Thoracic aorta (tissue), 2 donors: ENCODE measurements at regions not wholly inside any gene's neighbourhood (a gene's known extent, or its start where the extent isn't known, plus 50 kb on each side); places are given as distances from the start of the nearest gene placed in this dataset.
"Not testable (repeated sequence)": the region's sequence is repeated elsewhere in the genome, so short reads cannot be mapped to it uniquely, and the experiment has no call there.

Source experiments
- ATAC-seq: fragments of 150-250 bp; one replicate; pipeline ENCODE4 v1.8.0; 2017; ENCODE audit warnings: low read depth; ENCODE audit not compliant: insufficient number of reproducible peaks, low FRiP score
- DNase-seq: peaks from one replicate; pipeline ENCODE4 v3.0.0-alpha.2; 2020; ENCODE audit warnings: low spot score
- H3K27ac ChIP-seq, 2 donors: fragments of 200-600 bp; sonication (generic); 1 replicate in 1 of 2; 2 replicates in 1 of 2; pipeline ENCODE4 v1.5.1; 2016; ENCODE audit warnings: mild to moderate bottlenecking in 2 of 2, moderate library complexity in 2 of 2
- H3K27me3 ChIP-seq: fragments of 200-600 bp; sonication (generic); replicated peaks from 2 replicates; pipeline ENCODE4 v1.6.0; 2016; ENCODE audit warnings: mild to moderate bottlenecking; ENCODE audit not compliant: insufficient read depth
- H3K36me3 ChIP-seq: fragments of 200-600 bp; sonication (generic); one replicate; pipeline ENCODE4 v1.5.1; 2016
- H3K4me1 ChIP-seq, 2 donors: fragments of 200-600 bp; sonication (generic); 1 replicate in 1 of 2; 2 replicates in 1 of 2; pipeline versions ENCODE4 v1.5.1 to v1.6.0; 2016; ENCODE audit warnings: low read depth in 2 of 2, mild to moderate bottlenecking in 1 of 2; ENCODE audit not compliant: control insufficient read depth in 1 of 2
- H3K4me3 ChIP-seq: fragments of 200-600 bp; sonication (generic); 2 replicates; pipeline ENCODE4 v1.5.1; 2016; ENCODE audit warnings: mild to moderate bottlenecking
- H3K9me3 ChIP-seq: fragments of 200-600 bp; sonication (generic); 2 replicates; pipeline ENCODE4 v1.5.1; 2016
- TF ChIP-seq, protein P1 (sequence below): fragments of 200-600 bp; sonication (generic); IDR thresholded peaks from one replicate; pipeline ENCODE4 v1.5.1; 2019; ENCODE audit warnings: antibody characterized with exemption

DNA sequence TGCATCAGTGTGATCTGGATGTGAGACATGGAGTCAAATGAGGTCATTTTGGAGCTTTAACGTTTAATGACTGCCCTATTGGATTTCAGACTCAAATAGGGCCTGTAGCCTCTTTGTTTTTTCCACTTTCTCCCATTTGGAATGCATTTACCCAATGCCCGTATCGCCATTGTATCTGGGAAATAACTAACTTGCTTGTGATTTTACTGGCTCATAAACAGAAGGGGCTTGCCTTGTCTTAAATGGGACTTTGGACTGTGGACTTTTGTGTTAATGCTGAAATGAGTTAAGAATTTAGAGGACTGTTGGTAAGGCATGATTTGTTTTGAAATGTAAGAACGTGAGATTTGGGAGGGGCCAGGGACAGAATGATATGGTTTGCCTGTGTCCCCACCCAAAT lies 494.6 kb downstream of the CHSY3 start:
- H3K9me3 ChIP-seq, result no peaks in the 10 kb centered on the region
- no peak overlapping the region for H3K27ac ChIP-seq
- H3K36me3 ChIP-seq, result no peaks in the 10 kb centered on the region
- TF ChIP-seq, protein P1, sequence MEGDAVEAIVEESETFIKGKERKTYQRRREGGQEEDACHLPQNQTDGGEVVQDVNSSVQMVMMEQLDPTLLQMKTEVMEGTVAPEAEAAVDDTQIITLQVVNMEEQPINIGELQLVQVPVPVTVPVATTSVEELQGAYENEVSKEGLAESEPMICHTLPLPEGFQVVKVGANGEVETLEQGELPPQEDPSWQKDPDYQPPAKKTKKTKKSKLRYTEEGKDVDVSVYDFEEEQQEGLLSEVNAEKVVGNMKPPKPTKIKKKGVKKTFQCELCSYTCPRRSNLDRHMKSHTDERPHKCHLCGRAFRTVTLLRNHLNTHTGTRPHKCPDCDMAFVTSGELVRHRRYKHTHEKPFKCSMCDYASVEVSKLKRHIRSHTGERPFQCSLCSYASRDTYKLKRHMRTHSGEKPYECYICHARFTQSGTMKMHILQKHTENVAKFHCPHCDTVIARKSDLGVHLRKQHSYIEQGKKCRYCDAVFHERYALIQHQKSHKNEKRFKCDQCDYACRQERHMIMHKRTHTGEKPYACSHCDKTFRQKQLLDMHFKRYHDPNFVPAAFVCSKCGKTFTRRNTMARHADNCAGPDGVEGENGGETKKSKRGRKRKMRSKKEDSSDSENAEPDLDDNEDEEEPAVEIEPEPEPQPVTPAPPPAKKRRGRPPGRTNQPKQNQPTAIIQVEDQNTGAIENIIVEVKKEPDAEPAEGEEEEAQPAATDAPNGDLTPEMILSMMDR, result no peak
- DNase-seq (no peak), ATAC-seq (no peak)
- no peaks in the 10 kb centered on the region for H3K27me3 ChIP-seq
- H3K4me1 ChIP-seq, result no peaks in the 10 kb centered on the region
- no peak overlapping the region for H3K4me3 ChIP-seq

DNA sequence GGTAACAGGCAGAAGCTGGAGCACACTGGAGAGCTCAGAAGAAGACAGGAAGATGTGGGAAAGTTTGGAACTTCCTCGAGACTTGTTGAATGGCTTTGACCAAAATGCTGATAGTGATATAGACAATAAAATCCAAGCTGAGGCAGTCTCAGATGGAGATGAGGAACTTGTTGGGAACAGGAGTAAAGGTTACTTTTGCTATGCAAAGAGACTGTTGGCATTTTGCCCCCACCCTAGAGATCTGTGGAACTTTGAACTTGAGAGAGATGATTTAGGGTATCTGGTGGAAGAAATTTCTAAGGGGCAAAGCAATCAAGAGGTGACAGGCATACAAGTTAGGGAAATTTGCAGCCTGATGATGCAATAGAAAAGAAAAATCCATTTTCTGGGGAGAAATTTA lies 493.5 kb downstream of the CHSY3 start:
- H3K4me3 ChIP-seq, ATAC-seq, DNase-seq, H3K27me3 ChIP-seq, H3K4me1 ChIP-seq, H3K9me3 ChIP-seq, H3K27ac ChIP-seq, H3K36me3 ChIP-seq: not testable (repeated sequence)

- H3K36me3 ChIP-seq, result no peaks in the 10 kb centered on the region
- H3K4me1 ChIP-seq, result no peaks in the 10 kb centered on the region
- no peaks in the 10 kb centered on the region for H3K9me3 ChIP-seq
- H3K27ac ChIP-seq, result no peak overlapping the region
- no peaks in the 10 kb centered on the region for H3K27me3 ChIP-seq
- H3K4me3 ChIP-seq, result no peak overlapping the region
- TF ChIP-seq, protein P1, result no peak
- DNase-seq (no peak), ATAC-seq (no peak)
These were observed 492.9 kb downstream of the CHSY3 start for GRCh38 chr5:130397132-130397531.

DNA sequence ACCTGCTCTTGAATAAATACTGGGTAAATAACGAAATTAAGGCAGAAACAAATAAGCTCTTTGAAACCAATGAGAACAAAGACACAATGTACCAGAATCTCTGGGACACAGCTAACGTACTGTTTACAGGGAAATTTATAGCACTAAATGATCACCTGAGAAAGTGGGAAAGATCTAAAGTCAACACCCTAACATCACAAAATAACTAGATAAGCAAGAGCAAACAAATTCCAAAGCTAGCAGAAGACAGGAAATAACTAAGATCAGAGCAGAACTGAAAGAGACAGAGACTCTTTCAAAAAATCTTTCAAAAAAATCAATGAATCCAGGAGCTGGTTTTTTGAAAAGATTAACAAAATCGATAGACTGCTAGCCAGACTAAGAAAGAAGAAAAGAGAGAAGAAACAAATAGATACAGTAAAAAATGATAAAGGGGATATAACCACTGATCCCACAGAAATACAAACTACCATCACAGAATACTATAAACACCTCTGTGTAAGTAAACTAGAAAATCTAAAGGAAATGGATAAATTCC lies 487.5 kb downstream of the CHSY3 start:
- H3K4me3 ChIP-seq, H3K4me1 ChIP-seq, H3K9me3 ChIP-seq, DNase-seq, H3K36me3 ChIP-seq, ATAC-seq, H3K27ac ChIP-seq, H3K27me3 ChIP-seq: not testable (repeated sequence)

DNA sequence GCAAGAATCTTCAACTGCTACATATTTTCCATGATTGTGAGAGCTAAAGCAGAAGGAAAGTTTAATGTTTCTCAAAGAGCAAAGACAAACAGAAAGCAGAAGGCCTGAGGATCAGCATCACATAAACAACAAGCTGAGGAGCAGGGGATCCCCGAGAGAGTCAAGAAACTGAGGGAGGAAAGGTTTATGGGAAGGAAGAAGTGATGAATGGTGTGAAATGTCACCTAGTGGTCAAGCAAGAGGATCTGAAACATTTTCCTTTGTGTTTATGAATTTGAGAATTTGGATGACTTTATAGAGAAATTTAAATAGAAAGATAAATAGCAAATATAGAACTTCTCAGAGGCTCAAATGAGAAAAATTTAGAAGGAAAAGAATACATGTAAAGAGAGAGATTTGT lies 481.9 kb downstream of the CHSY3 start:
- DNase-seq (no peak), ATAC-seq (no peak)
- Histone ChIP-seq H3K4me1 (no peaks in the 10 kb centered on the region), H3K9me3 (no peaks in the 10 kb centered on the region), H3K4me3 (no peak overlapping the region), H3K27ac (no peak overlapping the region), H3K27me3 (no peaks in the 10 kb centered on the region), H3K36me3 (no peaks in the 10 kb centered on the region)
- TF ChIP-seq, protein P1, result no peak

- Histone ChIP-seq H3K4me1 (no peaks in the 10 kb centered on the region), H3K27ac (no peak overlapping the region), H3K9me3 (no peaks in the 10 kb centered on the region), H3K36me3 (no peaks in the 10 kb centered on the region), H3K27me3 (no peaks in the 10 kb centered on the region), H3K4me3 (no peak overlapping the region)
- TF ChIP-seq, protein P1, result no peak
- ATAC-seq (no peak), DNase-seq (no peak)
These were observed 481.4 kb downstream of the CHSY3 start for GRCh38 chr5:130385656-130386055.
